NCI-H1930 (cell line): ENCODE measurements at regions not wholly inside any gene's neighbourhood (a gene's known extent, or its start where the extent isn't known, plus 50 kb on each side); places are given as distances from the start of the nearest gene placed in this dataset.
"Not testable (repeated sequence)": the region's sequence is repeated elsewhere in the genome, so short reads cannot be mapped to it uniquely, and the experiment has no call there.

ENCODE experiments used
- DNase-seq, 2 experiments: peaks; one replicate each; lab custom pipeline; 2025; lab: John Stamatoyannopoulos, UW

DNA sequence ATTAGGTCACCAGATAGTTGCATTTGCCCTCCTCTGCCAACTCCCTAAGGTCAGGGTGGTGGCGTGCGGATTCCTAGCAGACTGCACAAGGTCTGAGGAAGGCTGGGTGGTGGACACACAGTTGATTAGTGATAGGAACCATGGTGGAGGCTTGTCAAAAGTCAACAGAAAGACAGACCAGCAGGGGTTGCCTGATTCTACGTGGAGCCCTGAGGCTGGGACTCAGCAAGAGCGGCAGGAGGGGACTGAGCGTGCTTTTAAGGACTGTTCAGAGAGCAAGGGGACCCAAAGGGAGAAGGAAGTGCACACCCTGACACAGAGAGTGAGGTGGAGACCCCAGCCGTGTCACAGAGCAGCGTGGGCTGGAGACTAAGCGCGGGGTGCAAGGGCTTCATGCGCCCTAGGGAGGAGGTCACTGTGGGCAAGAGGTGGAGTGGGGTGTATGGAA, 513.2 kb downstream of the RNF144A start:
- DNase-seq, result no peak

GRCh38 chr2:7430869-7431641, 513.8 kb downstream of the RNF144A start:
- no peak for DNase-seq

- no peak for DNase-seq
Measured at GRCh38 chr2:7432436-7432835, 515.2 kb downstream of the RNF144A start.

GRCh38 chr2:7436096-7436906, 519.1 kb downstream of the RNF144A start:
- DNase-seq, result no peak

DNA sequence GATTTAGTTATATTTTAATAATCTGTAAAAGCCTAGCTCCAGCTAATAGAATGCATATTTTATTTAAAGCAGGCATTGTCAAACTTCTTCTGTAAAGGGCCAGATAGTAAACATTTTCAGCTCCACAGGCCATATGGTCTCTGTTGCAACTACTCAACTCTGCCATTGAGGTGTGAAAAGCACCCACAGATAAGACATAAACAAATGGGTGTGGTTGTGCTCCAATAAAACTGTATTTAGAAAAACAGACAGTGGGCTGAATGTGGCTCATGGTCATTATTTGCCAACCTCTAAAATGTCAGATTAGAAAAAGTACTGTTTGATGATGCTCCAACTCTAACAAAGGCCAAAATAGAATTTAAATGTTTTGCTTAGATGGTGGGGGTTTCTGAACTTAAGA, 519.9 kb downstream of the RNF144A start:
- no peak for DNase-seq

DNA sequence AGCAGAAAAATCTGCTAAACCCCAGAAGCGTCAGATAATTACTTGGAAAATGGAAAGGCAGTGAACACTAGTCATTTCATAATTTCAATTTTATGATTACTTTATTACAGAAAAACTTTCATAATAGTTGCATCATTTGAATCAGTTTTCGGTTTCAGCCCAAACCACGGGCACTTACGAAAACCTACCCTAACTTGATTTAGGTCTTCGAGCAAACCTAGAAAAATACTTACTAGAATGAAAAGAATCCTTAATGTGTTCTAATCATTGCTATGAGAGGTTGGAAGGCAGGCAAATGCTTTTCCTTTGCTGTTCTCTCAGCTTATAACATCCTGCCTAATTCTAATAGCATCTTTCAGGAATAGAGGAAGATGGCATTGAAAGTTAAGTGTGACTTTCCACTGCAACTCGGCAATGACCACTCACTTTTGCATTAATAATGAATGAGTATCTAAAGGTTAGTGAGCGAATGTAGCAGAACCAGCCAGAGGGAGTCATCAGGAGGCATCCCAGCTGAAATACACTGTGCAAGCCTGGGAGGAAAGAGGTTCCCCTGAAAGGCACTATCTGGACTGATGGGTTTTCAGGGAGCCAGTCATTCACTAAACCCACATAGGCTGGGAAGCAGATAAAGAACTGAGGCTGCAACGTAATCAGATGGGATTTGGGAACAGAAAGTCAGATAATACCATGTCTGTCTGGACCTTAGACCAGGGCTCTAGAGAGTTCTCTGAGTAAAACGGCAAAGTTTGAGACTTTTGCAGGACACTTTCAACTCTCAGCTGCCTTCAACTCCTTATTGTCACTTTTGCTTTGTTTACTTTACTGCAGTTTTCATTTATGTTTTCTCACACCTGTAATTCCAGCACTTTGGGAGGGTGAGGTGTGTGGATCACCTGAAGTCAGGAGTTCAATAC, 520.8 kb downstream of the RNF144A start:
- DNase-seq, result no peak

DNA sequence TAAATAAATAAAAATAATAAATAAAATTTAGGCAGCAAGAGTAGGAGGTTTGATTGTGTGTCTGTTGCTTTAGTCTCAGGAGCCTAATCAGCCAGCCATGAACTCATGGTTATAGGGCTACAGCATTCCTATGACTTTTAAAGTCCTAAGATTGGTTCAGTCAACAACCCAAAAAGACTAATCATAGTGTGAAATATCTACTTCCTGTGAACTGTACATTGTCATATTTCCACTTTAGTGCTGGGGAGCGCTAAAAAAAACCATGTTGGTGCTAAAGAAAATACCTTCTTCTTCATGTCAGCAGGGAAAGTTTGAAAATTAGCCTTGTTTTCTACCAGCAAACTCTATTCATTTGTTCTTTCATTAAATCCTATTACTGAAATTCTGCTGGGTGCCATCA, 521.6 kb downstream of the RNF144A start:
- no peak for DNase-seq

DNA sequence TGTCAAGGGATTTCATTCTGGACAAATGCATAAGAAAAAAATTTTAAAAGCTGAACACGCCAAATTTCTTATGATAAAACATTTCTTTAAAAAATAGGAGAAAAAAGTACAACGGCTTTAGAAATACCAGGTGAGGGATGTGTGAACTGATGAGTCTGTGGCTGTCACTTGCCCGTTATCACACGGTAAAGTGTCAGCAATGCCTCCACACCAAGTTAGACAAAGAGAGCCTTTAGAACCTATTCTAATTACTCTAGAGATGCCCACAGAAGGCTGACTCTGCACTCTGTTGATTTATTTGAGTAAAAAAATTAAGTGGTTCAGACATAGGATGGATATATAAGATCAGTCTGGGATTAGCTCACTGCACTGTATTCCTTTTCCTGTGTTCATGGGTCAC, 523.8 kb downstream of the RNF144A start:
- no peak for DNase-seq

GRCh38 chr2:7441841-7442240, 524.6 kb downstream of the RNF144A start:
- DNase-seq, result not testable (repeated sequence)

GRCh38 chr2:7444626-7445025, 527.4 kb downstream of the RNF144A start:
- DNase-seq, result no peak

DNA sequence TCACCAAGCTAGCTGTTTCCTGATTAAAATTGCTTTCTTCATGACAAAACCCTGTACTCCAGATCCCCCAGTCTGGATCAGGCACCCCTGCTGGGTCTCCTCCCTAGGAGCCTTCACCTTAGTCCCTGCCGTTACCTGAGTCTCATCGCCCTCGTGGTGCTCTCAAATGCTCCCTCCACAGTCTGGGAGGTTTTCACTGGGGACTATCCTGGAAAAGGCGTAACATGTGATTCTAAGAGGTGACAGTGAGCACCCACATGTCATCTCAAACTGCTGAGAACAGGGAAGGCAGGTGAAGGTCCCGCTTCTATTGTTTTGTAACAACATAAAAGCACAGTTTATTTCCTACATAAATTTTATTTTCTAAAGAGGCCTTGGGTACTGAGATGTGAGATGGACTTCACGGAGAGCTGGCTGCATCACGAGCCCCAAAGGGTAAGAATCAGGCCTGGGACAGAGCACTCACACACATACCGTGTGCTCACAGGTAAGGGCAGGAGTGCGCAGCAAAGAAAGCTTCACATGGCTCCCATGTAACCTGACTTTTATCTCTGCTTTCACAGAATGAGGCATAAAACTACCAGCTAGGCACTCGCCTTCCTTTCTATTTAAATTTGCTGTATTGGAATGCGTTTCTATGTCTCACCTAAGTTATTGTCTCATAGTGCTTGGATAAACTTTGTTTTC, 531.5 kb downstream of the RNF144A start:
- DNase-seq, result no peak

DNA sequence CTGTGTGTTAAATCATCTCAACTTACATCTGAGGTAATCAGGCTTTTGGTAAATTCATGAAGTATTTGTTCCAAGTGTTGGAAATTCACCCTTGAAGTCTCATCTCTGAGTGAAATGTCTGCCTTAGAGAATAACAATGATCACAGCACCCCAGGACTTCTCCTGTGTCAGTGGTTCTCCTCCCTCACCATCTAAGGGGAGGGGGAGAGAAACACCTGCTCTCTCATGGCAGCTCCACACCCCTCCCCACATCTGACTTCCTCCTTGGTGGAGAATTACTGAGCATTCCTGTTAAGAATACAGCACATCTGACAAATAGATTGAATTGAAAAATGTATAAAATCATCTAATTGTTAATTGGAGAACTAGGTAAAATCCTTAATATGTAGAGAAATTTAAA, 532.1 kb downstream of the RNF144A start:
- DNase-seq, result no peak

DNA sequence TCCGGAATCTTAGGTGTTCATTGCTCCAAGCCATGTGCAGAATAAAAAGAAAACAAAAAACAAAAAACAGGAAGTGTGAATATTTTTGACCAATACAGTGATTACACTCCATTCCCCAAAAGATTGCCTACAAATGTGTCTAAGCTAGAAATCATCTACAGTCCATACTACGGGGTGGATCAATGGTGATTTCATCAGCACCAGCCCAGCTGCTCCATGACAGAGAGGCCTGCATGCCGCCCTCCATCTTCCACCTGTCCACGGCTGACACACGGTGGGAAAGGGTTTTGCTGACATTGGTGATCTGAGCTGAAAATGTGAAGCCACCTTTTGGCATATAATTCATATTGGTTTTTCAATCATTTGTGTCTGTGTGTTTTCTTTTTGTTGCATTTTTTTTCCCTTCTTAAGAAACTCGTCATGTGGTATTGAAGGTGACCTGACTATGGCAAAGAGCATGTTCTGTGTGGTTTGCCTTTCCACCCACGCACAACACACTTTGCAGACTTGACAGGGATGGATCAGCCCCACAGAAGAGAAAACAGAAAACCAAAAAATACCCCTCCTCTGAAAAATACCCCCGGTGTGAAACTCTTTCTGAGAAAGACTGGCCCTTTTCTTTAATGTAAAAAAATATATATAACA, 533.1 kb downstream of the RNF144A start:
- DNase-seq, result no peak

DNA sequence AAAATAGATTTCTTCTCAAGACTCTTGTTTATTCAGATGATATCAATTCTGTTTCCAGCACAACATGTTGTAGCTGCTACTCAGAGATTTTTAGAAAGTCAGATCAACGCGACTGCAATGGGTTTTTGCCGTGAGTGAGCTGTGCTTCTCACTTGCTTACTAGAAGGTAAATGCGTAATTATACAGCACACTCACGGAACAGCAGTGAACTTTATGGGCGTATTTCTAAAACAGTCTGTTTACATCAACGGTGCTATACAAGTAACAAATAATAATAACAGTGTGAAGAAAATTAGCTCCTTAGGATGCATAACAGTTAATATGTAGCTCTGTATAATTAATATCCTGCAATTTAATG, 533.6 kb downstream of the RNF144A start:
- no peak for DNase-seq

DNA sequence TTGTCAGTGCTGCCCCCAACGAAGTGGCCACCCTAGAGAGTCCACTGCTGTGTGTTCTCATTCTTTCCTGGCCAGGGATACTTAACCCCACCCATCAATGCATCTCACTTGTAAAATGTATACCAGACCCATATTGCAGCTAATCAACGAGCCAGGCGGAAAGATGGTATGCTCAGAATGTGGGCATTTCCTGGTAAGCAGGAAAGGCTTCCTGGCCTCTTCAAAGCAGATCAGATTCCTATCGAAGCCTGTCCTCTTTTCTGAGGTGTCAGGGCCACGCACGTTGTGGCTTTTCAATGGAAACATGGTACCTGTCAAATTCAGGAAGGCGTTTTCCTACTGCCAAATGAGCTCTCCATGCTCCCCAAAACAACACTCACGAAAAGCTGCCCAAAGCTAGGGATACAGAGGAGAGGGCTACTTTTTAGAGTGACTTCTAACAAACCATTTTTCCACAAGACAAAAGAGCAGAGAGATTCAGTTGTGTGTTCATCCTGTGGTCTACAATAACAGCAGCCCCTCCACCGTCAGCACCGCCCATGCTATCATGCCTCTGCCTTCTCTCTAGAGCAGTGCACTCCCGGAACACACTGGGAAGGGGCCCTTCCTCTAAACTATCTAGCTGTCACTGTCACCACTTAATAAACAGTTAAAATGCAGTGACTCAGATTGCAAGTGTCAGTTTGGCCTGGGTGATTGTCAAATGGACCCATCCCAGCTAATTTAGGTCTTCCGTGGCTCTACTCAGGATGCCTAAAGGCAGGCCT, 535.1 kb downstream of the RNF144A start:
- DNase-seq, result no peak

- DNase-seq, result no peak
Measured at GRCh38 chr2:7454592-7454991, 537.4 kb downstream of the RNF144A start.

DNA sequence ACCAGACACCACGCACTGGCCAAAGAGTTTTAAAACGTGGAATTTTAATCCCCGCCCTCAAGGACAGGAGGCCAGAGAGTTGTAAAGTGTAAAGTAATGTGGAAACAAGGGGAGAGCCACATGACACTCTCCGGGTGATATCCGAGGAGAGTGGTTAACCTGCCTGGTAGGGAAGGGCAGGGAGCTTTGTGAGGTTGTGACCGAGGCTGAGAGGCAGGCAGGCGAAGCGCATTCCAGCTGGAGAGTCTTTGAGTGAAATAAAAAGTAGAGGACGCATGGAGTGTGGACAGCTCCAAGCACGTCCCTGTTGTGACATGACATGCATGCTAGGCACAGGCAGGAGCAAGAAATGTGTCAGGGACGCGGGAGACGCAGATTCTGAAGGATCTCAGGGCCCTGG, 539.5 kb downstream of the RNF144A start:
- no peak for DNase-seq

DNA sequence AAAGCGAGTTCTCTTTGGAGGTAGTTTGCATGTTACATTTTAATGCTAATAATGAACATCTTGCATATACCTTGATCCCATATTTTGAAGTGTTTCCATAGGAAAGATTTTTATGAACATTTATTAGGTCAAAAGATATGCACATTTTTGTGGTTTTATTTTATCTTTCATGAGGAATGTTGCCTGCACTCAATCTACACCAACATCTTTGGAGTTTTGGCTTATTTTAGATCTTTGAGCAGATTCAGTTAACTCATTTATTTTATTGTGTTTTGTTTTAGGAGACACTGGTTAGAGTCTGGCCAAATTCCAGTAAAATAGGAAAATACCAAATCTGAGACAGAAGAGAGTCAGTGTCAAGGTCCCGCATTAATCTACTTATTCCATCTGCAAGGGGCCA, 540.9 kb downstream of the RNF144A start:
- no peak for DNase-seq

- DNase-seq, result no peak
Measured at GRCh38 chr2:7467782-7468447, 550.7 kb downstream of the RNF144A start.

DNA sequence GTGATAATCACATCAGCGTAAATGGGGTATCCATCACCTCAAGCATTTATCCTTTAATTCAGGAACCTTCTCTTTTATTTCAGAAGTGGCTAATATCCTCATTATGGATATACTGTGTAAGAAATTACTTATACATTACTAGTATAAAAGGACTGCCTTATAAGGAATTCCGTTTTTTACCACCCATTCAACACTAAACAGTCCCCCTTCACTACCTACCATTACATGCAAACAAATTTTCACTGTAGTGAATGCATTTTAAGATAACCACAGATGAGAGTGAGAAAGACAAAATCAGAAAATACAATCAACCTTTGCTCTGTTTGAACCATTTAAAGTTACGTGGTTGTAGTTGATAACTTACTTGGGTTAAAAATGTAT, 551.2 kb downstream of the RNF144A start:
- DNase-seq, result no peak
